ENCODE measurements at regions not wholly inside any gene's neighbourhood (a gene's known extent, or its start where the extent isn't known, plus 50 kb on each side); places are given as distances from the start of the nearest gene placed in this dataset.
"Not testable (repeated sequence)": the region's sequence is repeated elsewhere in the genome, so short reads cannot be mapped to it uniquely, and the experiment has no call there.

DNA sequence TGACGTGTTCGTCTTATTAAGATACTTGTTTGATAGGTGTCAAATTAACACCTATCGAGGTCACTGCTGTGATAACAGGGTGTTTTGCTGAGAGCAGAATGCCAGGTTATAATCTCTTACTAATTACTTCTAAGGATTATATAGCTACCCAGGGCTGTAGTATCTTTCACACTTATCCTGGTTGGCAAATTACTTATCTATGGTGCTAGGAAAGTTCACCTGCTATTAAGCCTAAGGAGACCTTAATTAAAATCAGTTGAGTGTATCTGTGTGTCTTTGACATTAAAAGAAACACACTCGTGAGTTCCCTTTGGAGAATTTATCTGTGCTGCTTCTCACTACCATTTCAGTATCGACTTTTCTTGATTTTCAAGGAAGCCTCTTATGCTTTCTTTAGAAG, 301.6 kb upstream of the SLC16A7 start:
- Mint-ChIP-seq H3K36me3 (ENCODE audit: insufficient read depth, unreplicated experiment) (no peaks in the 10 kb centered on the region), H3K4me3 (ENCODE audit: low read depth, unreplicated experiment) (no peak overlapping the region), H3K4me1 (ENCODE audit: low read depth, unreplicated experiment) (peaks cover 8% of the 10 kb centered on the region), H3K9me3 (ENCODE audit: low read depth, unreplicated experiment) (peaks cover 3% of the 10 kb centered on the region), H3K27ac (ENCODE audit: unreplicated experiment) (no peak overlapping the region), H3K27me3 (ENCODE audit: unreplicated experiment) (no peaks in the 10 kb centered on the region)
- no peak for DNase-seq
- CTCF ChIA-PET = no interaction called here
- intact Hi-C loops (cut with micrococcal nuclease; ENCODE audit: unreplicated experiment) = no loop called here
- TF ChIP-seq, protein P1, sequence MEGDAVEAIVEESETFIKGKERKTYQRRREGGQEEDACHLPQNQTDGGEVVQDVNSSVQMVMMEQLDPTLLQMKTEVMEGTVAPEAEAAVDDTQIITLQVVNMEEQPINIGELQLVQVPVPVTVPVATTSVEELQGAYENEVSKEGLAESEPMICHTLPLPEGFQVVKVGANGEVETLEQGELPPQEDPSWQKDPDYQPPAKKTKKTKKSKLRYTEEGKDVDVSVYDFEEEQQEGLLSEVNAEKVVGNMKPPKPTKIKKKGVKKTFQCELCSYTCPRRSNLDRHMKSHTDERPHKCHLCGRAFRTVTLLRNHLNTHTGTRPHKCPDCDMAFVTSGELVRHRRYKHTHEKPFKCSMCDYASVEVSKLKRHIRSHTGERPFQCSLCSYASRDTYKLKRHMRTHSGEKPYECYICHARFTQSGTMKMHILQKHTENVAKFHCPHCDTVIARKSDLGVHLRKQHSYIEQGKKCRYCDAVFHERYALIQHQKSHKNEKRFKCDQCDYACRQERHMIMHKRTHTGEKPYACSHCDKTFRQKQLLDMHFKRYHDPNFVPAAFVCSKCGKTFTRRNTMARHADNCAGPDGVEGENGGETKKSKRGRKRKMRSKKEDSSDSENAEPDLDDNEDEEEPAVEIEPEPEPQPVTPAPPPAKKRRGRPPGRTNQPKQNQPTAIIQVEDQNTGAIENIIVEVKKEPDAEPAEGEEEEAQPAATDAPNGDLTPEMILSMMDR (IDR thresholded peaks at IDR 0.05; ENCODE audit: unreplicated experiment) = no peak
- no TSS peak for BruUV-seq (replicated peaks)

DNA sequence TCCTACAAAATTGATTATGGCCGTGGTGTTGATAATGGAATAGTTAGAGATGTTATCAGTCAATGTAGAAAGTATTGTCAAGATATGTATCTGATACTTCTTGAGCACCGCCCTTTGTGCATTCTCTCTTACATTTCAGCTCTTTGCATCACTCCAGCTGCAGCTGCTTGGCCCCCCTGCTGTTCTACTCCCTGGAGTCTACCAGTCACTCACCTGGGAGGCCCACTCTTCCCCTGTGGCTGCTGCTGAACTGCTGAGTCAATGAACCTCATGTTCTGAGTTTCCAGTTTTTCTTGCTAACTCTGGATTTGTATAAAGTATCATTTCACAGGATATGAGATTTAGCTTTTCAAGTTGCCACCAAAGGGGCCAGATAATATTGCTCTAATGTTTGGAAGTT, 312.8 kb upstream of the SLC16A7 start:
- no TSS peak for BruUV-seq (replicated peaks)
- no peak for DNase-seq
- Mint-ChIP-seq H3K27me3 (ENCODE audit: unreplicated experiment) (no peaks in the 10 kb centered on the region), H3K9me3 (ENCODE audit: low read depth, unreplicated experiment) (no peaks in the 10 kb centered on the region), H3K4me1 (ENCODE audit: low read depth, unreplicated experiment) (no peaks in the 10 kb centered on the region), H3K36me3 (ENCODE audit: insufficient read depth, unreplicated experiment) (no peaks in the 10 kb centered on the region), H3K4me3 (ENCODE audit: low read depth, unreplicated experiment) (no peak overlapping the region), H3K27ac (ENCODE audit: unreplicated experiment) (no peak overlapping the region)
- TF ChIP-seq, protein P1 (IDR thresholded peaks at IDR 0.05; ENCODE audit: unreplicated experiment) = no peak
- CTCF ChIA-PET = no interaction called here
- intact Hi-C loops (cut with micrococcal nuclease; ENCODE audit: unreplicated experiment) = no loop called here

DNA sequence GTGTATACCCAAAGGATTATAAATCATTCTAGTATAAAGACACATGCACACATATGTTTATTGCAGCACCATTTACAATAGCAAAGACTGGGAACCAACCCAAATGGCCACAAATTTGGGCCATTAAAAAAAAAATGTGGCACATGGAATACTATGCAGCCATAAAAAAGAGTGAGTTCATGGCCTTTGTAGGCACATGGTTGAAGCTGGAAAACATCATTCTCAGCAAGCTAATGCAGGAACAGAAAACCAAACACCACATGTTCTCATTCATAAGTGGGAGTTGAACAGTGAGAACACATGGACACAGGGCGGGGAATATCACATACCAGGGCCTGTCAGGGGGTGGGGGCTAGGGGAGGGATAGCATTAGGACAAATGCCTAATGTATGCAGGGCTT, 322.3 kb upstream of the SLC16A7 start:
- H3K27ac Mint-ChIP-seq (ENCODE audit: unreplicated experiment); H3K27me3 Mint-ChIP-seq (ENCODE audit: unreplicated experiment); intact Hi-C loops (cut with micrococcal nuclease; ENCODE audit: unreplicated experiment); H3K4me3 Mint-ChIP-seq (ENCODE audit: low read depth, unreplicated experiment); H3K36me3 Mint-ChIP-seq (ENCODE audit: insufficient read depth, unreplicated experiment); DNase-seq; BruUV-seq (replicated peaks); H3K4me1 Mint-ChIP-seq (ENCODE audit: low read depth, unreplicated experiment): not testable (repeated sequence)
- CTCF ChIA-PET = interaction anchor here (0.6 kb wide), 1 partner anchor 402 kb away, joined by 4 read pairs; no protein-coding TSS in a partner anchor
- peaks cover 11% of the 10 kb centered on the region for H3K9me3 Mint-ChIP-seq (ENCODE audit: low read depth, unreplicated experiment)

GRCh38 chr12:59268295-59268809, 327.5 kb upstream of the SLC16A7 start:
- no TSS peak for BruUV-seq (replicated peaks)
- H3K27me3 Mint-ChIP-seq (ENCODE audit: unreplicated experiment) = no peaks in the 10 kb centered on the region
- no peak overlapping the region for H3K4me3 Mint-ChIP-seq (ENCODE audit: low read depth, unreplicated experiment)
- TF ChIP-seq, protein P1 (IDR thresholded peaks at IDR 0.05; ENCODE audit: unreplicated experiment) = no peak
- no peaks in the 10 kb centered on the region for H3K4me1 Mint-ChIP-seq (ENCODE audit: low read depth, unreplicated experiment)
- intact Hi-C loops (cut with micrococcal nuclease; ENCODE audit: unreplicated experiment) = no loop called here
- H3K9me3 Mint-ChIP-seq (ENCODE audit: low read depth, unreplicated experiment) = peaks cover 11% of the 10 kb centered on the region
- H3K27ac Mint-ChIP-seq (ENCODE audit: unreplicated experiment) = no peak overlapping the region
- CTCF ChIA-PET = no interaction called here
- H3K36me3 Mint-ChIP-seq (ENCODE audit: insufficient read depth, unreplicated experiment) = no peaks in the 10 kb centered on the region
- DNase-seq = no peak

DNA sequence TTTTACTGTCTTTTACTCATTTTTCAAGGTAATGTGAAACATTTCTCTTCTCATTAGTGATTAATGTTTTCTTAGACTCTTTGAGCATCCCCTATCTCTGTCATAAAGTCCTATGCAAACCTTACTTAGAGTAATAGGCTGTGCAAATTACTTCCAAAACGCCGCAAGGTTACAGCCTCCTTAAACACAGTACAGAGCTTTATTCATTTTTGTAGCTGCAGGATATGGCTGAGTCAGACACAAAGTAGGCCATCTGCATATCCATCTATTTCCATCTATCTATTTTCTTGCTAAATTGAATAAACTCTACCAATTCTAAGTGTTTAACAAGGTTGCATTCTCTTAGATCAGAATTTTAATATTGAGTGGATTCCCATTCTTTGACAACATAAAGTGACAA, 335.6 kb upstream of the SLC16A7 start:
- no peaks in the 10 kb centered on the region for H3K4me1 Mint-ChIP-seq (ENCODE audit: low read depth, unreplicated experiment)
- intact Hi-C loops (cut with micrococcal nuclease; ENCODE audit: unreplicated experiment) = no loop called here
- H3K36me3 Mint-ChIP-seq (ENCODE audit: insufficient read depth, unreplicated experiment) = no peaks in the 10 kb centered on the region
- TF ChIP-seq, protein P1 (IDR thresholded peaks at IDR 0.05; ENCODE audit: unreplicated experiment) = no peak
- H3K4me3 Mint-ChIP-seq (ENCODE audit: low read depth, unreplicated experiment) = no peak overlapping the region
- no peak for DNase-seq
- no TSS peak for BruUV-seq (replicated peaks)
- CTCF ChIA-PET = no interaction called here
- H3K27ac Mint-ChIP-seq (ENCODE audit: unreplicated experiment) = no peak overlapping the region
- H3K27me3 Mint-ChIP-seq (ENCODE audit: unreplicated experiment) = no peaks in the 10 kb centered on the region
- no peaks in the 10 kb centered on the region for H3K9me3 Mint-ChIP-seq (ENCODE audit: low read depth, unreplicated experiment)

Measured in Calu3 (cell line).